OCI-LY3 (cell line): ENCODE measurements at regions not wholly inside any gene's neighbourhood (a gene's known extent, or its start where the extent isn't known, plus 50 kb on each side); places are given as distances from the start of the nearest gene placed in this dataset.

Experiments
- H2AFZ ChIP-seq: fragments of 200-600, 300-600 bp; shearing (Covaris generic); 2 replicates; pipeline ENCODE4 v1.6.0; 2014; ENCODE audit warnings: antibody characterized with exemption, low read depth, low read length
- H3K27ac ChIP-seq: fragments of 200-600, 300-600 bp; sonication (generic); 2 replicates; pipeline ENCODE4 v1.5.1; 2014; ENCODE audit warnings: mild to moderate bottlenecking, low read length, moderate library complexity, mixed read lengths
- H3K27me3 ChIP-seq: fragments of 200-600, 300-600 bp; sonication (generic); 2 replicates; pipeline ENCODE4 v1.6.1; 2014; ENCODE audit warnings: low read depth, low read length, mixed read lengths
- H3K36me3 ChIP-seq: fragments of 200-600, 300-600 bp; sonication (generic); replicated peaks from 2 replicates; pipeline ENCODE3; 2014; ENCODE audit warnings: low read depth, low read length, mixed read lengths
- H3K4me1 ChIP-seq: fragments of 300-600, 200-600 bp; sonication (generic); 2 replicates; pipeline ENCODE4 v1.6.1; 2014; ENCODE audit warnings: low read length, mixed read lengths
- H3K4me2 ChIP-seq: fragments of 200-600, 300-600 bp; sonication (generic); 2 replicates; pipeline ENCODE4 v1.6.1; 2014; ENCODE audit warnings: low read length, mixed read lengths
- H3K4me3 ChIP-seq: fragments of 300-600, 200-600 bp; sonication (generic); 2 replicates; pipeline ENCODE4 v1.5.1; 2014; ENCODE audit warnings: antibody characterized with exemption, mild to moderate bottlenecking, low read length, moderate library complexity
- H3K79me2 ChIP-seq: fragments of 300-600, 200-600 bp; shearing (Covaris generic); 2 replicates; pipeline ENCODE4 v1.6.1; 2014; ENCODE audit warnings: mild to moderate bottlenecking, low read length, mixed read lengths
- H3K9ac ChIP-seq: fragments of 300-600, 200-600 bp; shearing (Covaris generic); 2 replicates; pipeline ENCODE4 v1.6.0; 2014; ENCODE audit warnings: mild to moderate bottlenecking, low read length, moderate library complexity
- H3K9me3 ChIP-seq: fragments of 200-600, 300-600 bp; shearing (Covaris generic); 2 replicates; pipeline ENCODE4 v1.6.1; 2014; ENCODE audit warnings: low read length, mixed read lengths; ENCODE audit not compliant: insufficient read depth
- H4K20me1 ChIP-seq: fragments of 200-600, 300-600 bp; sonication (generic); 2 replicates; pipeline ENCODE4 v1.6.1; 2016; ENCODE audit warnings: low read length, mixed read lengths; ENCODE audit not compliant: insufficient read depth
- CTCF ChIP-seq: fragments of 200-600, 300-600 bp; sonication (generic); IDR thresholded peaks from 2 replicates; pipeline ENCODE4 v1.5.1; 2014; ENCODE audit warnings: antibody characterized with exemption, low read length, low read depth
- EZH2phosphoT487 ChIP-seq: fragments of 200-600 bp; shearing (Covaris generic); IDR thresholded peaks from 2 replicates; pipeline ENCODE4 v1.6.1; 2018; ENCODE audit warnings: antibody characterized with exemption, mixed run types, low read depth

- Histone ChIP-seq H3K27me3 (peaks cover 20% of the 10 kb centered on the region), H3K9ac (no peak overlapping the region), H3K36me3 (no peaks in the 10 kb centered on the region), H3K9me3 (no peaks in the 10 kb centered on the region), H3K4me3 (no peak overlapping the region), H4K20me1 (no peaks in the 10 kb centered on the region), H3K27ac (no peak overlapping the region), H2AFZ (no peak overlapping the region), H3K79me2 (no peaks in the 10 kb centered on the region), H3K4me1 (no peaks in the 10 kb centered on the region), H3K4me2 (no peak overlapping the region)
- TF ChIP-seq EZH2phosphoT487 (no peak), CTCF (no peak)
Measured at GRCh38 chr6:6704103-6705060, 115.9 kb downstream of the LY86 start.

DNA sequence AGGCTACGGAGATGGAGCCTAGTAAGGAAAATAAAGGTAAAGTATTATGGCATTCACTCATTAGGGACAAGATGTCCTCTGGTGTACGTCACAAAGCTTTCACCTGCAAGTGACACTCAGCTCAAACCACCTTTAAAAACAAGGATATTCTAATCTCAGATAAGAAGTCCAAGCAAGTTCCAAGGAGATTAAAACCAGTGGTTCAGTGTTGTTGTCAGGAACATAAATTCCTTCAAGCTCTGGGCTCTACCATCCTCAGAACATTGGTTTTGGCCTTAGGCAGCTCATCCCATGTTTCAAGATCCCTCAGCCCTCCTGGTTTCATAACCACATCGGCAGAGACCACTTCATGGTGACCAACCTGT is 116.5 kb downstream of the LY86 start:
- Histone ChIP-seq H3K4me3 (no peak overlapping the region), H2AFZ (no peak overlapping the region), H3K9ac (no peak overlapping the region), H3K27ac (no peak overlapping the region), H3K9me3 (no peaks in the 10 kb centered on the region), H3K4me2 (no peak overlapping the region), H3K4me1 (no peaks in the 10 kb centered on the region), H3K36me3 (no peaks in the 10 kb centered on the region), H3K79me2 (no peaks in the 10 kb centered on the region), H3K27me3 (peaks cover 20% of the 10 kb centered on the region), H4K20me1 (no peaks in the 10 kb centered on the region)
- no peak for TF ChIP-seq EZH2phosphoT487

DNA sequence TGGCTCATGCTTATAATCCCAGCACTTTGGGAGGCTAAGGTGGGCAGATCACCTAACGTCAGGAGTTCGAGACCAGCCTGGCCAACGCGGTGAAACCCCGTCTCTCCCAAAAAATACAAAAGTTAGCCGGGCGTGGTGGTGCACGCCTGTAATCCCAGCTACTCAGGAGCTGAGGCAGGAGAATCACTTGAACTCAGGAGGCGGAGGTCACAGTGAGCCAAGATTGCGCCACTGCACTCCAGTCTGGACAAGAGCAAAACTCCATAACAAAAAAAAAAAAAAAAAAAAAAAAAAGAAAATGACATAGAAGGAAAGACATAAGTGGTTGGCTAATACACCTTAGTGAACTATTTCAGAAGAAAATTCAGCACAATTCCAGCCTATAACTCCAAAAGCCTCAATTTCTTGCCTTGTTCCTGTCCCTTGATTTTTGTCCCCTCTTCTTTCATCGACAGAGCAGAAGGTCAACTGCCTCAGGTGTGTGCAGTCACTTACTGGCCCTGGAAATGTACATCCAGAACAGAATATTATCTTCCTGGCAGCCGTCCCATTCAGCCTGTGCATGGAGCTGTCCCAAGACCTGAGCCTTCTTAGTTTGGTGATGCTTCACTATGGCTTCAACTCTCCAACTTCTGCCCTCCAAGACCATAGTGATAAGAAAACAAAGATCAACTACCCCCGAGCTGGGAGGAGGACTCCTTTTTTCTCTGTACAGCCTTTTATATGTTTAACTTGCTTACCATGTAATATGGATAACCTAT is 117.6 kb downstream of the LY86 start:
- Histone ChIP-seq H3K9me3 (no peaks in the 10 kb centered on the region), H3K36me3 (no peaks in the 10 kb centered on the region), H2AFZ (no peak overlapping the region), H3K27ac (no peak overlapping the region), H3K4me3 (no peak overlapping the region), H3K4me1 (no peaks in the 10 kb centered on the region), H3K79me2 (no peaks in the 10 kb centered on the region), H3K27me3 (peaks cover 28% of the 10 kb centered on the region), H4K20me1 (no peaks in the 10 kb centered on the region), H3K9ac (no peak overlapping the region), H3K4me2 (no peak overlapping the region)
- no peak for TF ChIP-seq CTCF
- TF ChIP-seq EZH2phosphoT487: no peak

- no peak for TF ChIP-seq EZH2phosphoT487
- TF ChIP-seq CTCF: no peak
- no peaks in the 10 kb centered on the region for H4K20me1 ChIP-seq
- H3K9ac ChIP-seq: no peak overlapping the region
- H2AFZ ChIP-seq: no peak overlapping the region
- no peaks in the 10 kb centered on the region for H3K79me2 ChIP-seq
- H3K4me1 ChIP-seq: peaks cover 8% of the 10 kb centered on the region
- no peaks in the 10 kb centered on the region for H3K9me3 ChIP-seq
- no peaks in the 10 kb centered on the region for H3K36me3 ChIP-seq
- no peak overlapping the region for H3K4me2 ChIP-seq
- H3K27ac ChIP-seq: no peak overlapping the region
- no peak overlapping the region for H3K4me3 ChIP-seq
- H3K27me3 ChIP-seq: peaks cover 36% of the 10 kb centered on the region
Measured at GRCh38 chr6:6707143-6707542, 118.6 kb downstream of the LY86 start.
